Epithelial cell of proximal tubule (primary cell): ENCODE measurements at regions not wholly inside any gene's neighbourhood (a gene's known extent, or its start where the extent isn't known, plus 50 kb on each side); places are given as distances from the start of the nearest gene placed in this dataset.
"Not testable (repeated sequence)": the region's sequence is repeated elsewhere in the genome, so short reads cannot be mapped to it uniquely, and the experiment has no call there.

Source experiments
- DNase-seq: peaks from one replicate; pipeline ENCODE4 v3.0.0-alpha.2; 2011; ENCODE audit warnings: low read depth
- H3K4me3 ChIP-seq: 2 replicates; pipeline ENCODE4 v1.5.1; 2011; ENCODE audit warnings: low read depth, mild to moderate bottlenecking, low read length
- TF ChIP-seq, protein P1 (sequence below): conservative IDR thresholded peaks from 2 replicates; pipeline ENCODE4 v1.5.1; 2012; ENCODE audit warnings: low read depth, mild to moderate bottlenecking, low read length

- TF ChIP-seq, protein P1, sequence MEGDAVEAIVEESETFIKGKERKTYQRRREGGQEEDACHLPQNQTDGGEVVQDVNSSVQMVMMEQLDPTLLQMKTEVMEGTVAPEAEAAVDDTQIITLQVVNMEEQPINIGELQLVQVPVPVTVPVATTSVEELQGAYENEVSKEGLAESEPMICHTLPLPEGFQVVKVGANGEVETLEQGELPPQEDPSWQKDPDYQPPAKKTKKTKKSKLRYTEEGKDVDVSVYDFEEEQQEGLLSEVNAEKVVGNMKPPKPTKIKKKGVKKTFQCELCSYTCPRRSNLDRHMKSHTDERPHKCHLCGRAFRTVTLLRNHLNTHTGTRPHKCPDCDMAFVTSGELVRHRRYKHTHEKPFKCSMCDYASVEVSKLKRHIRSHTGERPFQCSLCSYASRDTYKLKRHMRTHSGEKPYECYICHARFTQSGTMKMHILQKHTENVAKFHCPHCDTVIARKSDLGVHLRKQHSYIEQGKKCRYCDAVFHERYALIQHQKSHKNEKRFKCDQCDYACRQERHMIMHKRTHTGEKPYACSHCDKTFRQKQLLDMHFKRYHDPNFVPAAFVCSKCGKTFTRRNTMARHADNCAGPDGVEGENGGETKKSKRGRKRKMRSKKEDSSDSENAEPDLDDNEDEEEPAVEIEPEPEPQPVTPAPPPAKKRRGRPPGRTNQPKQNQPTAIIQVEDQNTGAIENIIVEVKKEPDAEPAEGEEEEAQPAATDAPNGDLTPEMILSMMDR: no peak
- DNase-seq: no peak
- H3K4me3 ChIP-seq: no peak overlapping the region
These were observed 134.8 kb downstream of the ZNF648 start for GRCh38 chr1:181926697-181927096.

- H3K4me3 ChIP-seq, DNase-seq: not testable (repeated sequence)
These were observed 137.5 kb downstream of the ZNF648 start for GRCh38 chr1:181924034-181924433.

GRCh38 chr1:181919542-181919941 is 142.0 kb downstream of the ZNF648 start:
- TF ChIP-seq, protein P1: peak; percentile 64

GRCh38 chr1:181918880-181919525 is 142.5 kb downstream of the ZNF648 start:
- no peak overlapping the region for H3K4me3 ChIP-seq
- TF ChIP-seq, protein P1: no peak
- no peak for DNase-seq

More at GRCh38 chr1:181919542-181919941, 142.0 kb downstream of the ZNF648 start:
- H3K4me3 ChIP-seq: no peak overlapping the region
- DNase-seq: no peak

DNA sequence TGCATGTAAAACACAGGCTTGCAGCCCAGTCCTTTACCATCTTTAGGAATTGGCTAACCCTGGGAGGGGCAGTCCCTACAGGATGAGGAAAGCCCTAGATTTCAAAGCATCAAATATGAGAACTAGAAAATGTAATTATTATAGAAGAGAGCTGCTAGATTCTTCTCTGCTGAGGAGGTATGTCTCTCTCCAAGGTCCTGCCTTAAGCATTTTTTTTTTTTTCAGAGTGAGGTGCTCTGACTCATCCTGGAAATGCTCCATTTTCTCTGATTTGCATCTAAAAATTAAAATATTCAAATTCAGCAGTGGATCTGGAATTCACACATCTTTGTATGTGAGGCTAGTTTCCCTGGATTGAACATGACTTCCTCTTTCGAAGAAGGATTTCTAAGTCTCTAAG is 149.8 kb downstream of the ZNF648 start:
- no peak for DNase-seq
- TF ChIP-seq, protein P1: no peak
- H3K4me3 ChIP-seq: no peak overlapping the region

GRCh38 chr1:181910905-181911304 is 150.6 kb downstream of the ZNF648 start:
- H3K4me3 ChIP-seq: no peak overlapping the region
- TF ChIP-seq, protein P1: peak; percentile 43
- no peak for DNase-seq

- TF ChIP-seq, protein P1: no peak
- no peak overlapping the region for H3K4me3 ChIP-seq
- DNase-seq: no peak
These were observed 152.5 kb downstream of the ZNF648 start for GRCh38 chr1:181909010-181909409.
